ENCODE measurements at regions not wholly inside any gene's neighbourhood (a gene's known extent, or its start where the extent isn't known, plus 50 kb on each side); places are given as distances from the start of the nearest gene placed in this dataset.
A peak's percentile ranks its signal among the peaks of the same experiment; 100 is the strongest.

DNA sequence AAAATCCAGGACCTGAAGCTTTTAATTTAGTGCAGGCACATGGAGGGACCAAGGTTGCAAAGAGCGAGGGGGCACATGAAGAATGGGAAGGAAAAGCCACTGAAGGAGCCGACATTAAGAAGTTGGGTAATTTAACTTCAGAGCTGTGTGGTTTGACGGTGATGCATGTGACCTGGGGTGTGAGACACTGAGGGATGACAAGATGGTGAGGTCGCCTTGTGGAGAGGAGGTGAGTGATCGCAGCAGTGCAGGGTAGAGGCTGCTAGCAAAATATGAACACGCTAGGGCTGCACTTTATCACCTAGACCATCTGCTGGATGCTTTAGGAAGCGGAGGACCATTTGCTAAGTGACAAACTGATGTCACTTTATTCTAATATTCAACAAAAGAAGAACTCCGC is 339.0 kb upstream of the KIF2A start:
- no peak for DNase-seq (ENCODE audit: low spot score)
- POLR2A ChIA-PET (ENCODE audit: low non-redundant PET) = no interaction called here
- no peak overlapping the region for H3K27ac ChIP-seq
- TF ChIP-seq CTCF (conservative IDR thresholded peaks at IDR 0.05; ENCODE audit: low read depth) = no peak
- CTCF ChIA-PET = no interaction called here

DNA sequence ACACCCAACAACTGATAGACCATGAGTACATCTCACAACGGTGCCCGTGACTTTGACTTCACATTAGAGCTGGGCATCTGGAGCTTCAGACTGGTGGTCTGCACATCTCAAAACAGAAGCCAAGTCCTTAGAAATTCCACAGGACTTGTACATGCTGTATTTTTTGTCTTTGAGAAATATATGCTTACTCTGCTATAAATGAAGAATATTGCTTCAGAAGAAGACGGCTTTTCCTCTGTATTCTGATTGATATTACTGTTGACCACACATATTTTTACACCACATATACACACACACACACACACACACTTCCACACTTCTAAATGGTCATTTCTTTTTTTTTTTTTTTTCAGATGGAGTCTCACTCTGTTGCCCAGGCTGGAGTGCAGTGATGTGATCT is 338.3 kb upstream of the KIF2A start:
- no peak for TF ChIP-seq CTCF (conservative IDR thresholded peaks at IDR 0.05; ENCODE audit: low read depth)
- ChIA-PET POLR2A (ENCODE audit: low non-redundant PET) (no interaction called here), CTCF (interaction anchor here (0.6 kb wide), 1 partner anchor 257 kb away, joined by 8 read pairs; no protein-coding TSS in a partner anchor)
- no peak for DNase-seq (ENCODE audit: low spot score)
- no peak overlapping the region for H3K27ac ChIP-seq

- POLR2A ChIA-PET (ENCODE audit: low non-redundant PET) = no interaction called here
- CTCF ChIA-PET = interaction anchor here (0.7 kb wide), 1 partner anchor 628 kb away, joined by 3 read pairs; no protein-coding TSS in a partner anchor
- TF ChIP-seq CTCF (conservative IDR thresholded peaks at IDR 0.05; ENCODE audit: low read depth) = no peak
- DNase-seq (ENCODE audit: low spot score) = peak; percentile 43
- no peak overlapping the region for H3K27ac ChIP-seq
Observed at GRCh38 chr5:61969347-61969746, 336.7 kb upstream of the KIF2A start.

DNA sequence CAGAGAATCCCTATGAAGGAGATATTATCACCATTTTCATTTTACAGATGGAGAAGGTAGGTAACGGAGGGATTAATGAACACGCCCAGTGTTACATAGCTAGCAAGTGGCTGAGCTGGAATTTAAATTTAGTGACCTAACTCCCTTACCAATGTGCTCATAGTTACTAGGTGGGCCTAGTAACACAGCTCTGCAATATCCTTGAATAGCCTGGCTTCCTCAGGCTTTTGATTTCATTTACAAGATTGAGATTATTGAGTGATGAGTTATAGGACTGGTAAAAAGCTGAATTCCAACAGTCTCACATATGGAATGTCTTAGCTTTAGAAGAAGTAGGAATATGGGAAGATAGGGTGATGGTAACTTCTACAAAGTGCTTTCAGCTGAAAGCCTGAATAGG is 336.3 kb upstream of the KIF2A start:
- POLR2A ChIA-PET (ENCODE audit: low non-redundant PET) = no interaction called here

DNA sequence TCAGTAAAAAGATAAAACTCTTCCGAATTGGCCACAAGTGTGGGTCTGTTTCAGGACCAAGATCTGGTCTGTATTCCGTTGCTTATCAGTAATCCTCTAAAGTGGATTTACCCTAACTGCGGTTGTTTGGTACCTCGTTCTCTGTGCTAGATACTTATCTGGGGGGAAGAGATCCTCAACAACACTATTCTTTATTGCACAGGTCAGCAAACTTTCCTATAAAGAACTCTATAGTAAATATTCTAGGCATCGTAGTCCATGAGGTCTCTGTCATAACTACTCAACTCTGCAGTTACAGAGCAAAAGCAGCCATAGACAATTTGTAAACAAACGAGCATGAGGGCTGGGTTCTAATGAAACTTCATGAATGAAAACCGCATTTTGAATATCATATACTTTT is 335.8 kb upstream of the KIF2A start:
- no peak for TF ChIP-seq CTCF (conservative IDR thresholded peaks at IDR 0.05; ENCODE audit: low read depth)
- POLR2A ChIA-PET (ENCODE audit: low non-redundant PET) = no interaction called here
- CTCF ChIA-PET = interaction anchor here (0.7 kb wide), 1 partner anchor 184 kb away, joined by 3 read pairs; no protein-coding TSS in a partner anchor
- H3K27ac ChIP-seq = no peak overlapping the region
- no peak for DNase-seq (ENCODE audit: low spot score)

More for the DNA sequence above, 336.3 kb upstream of the KIF2A start:
- TF ChIP-seq CTCF (conservative IDR thresholded peaks at IDR 0.05; ENCODE audit: low read depth) = no peak
- H3K27ac ChIP-seq = no peak overlapping the region
- DNase-seq (ENCODE audit: low spot score) = no peak
- CTCF ChIA-PET = interaction anchor here (0.7 kb wide), 2 partner anchors 184 to 628 kb away, joined by 3 read pairs; no protein-coding TSS in a partner anchor

- H3K27ac ChIP-seq = no peak overlapping the region
- ChIA-PET POLR2A (ENCODE audit: low non-redundant PET) (no interaction called here), CTCF (interaction anchor here (0.6 kb wide), 1 partner anchor 657 kb away, joined by 3 read pairs; no protein-coding TSS in a partner anchor)
- no peak for TF ChIP-seq CTCF (conservative IDR thresholded peaks at IDR 0.05; ENCODE audit: low read depth)
- no peak for DNase-seq (ENCODE audit: low spot score)
Observed at GRCh38 chr5:61974680-61975079, 331.3 kb upstream of the KIF2A start.

DNA sequence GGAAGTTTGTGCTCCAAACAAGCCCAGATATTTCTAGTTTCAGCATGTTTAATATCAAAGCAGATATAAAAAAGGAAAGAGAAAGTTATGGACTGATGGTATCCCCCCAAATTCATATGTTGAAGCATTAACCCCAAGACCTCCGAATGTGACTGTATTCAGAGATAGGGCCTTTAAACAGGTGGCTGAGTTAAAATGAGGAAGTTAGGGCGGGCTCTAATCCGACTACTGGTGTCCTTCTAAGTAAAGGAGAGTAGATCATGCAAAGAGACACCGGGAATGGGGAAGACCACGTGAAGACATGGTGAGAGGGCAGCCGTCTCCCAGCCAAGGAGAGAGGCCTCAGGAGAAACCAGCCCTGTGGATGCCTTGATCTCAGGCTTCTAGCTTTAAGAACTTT is 324.1 kb upstream of the KIF2A start:
- no peak for TF ChIP-seq CTCF (conservative IDR thresholded peaks at IDR 0.05; ENCODE audit: low read depth)
- POLR2A ChIA-PET (ENCODE audit: low non-redundant PET) = no interaction called here
- no peak for DNase-seq (ENCODE audit: low spot score)
- H3K27ac ChIP-seq = no peak overlapping the region
- CTCF ChIA-PET = no interaction called here
